Astrocyte of the cerebellum (primary cell): ENCODE measurements at regions not wholly inside any gene's neighbourhood (a gene's known extent, or its start where the extent isn't known, plus 50 kb on each side); places are given as distances from the start of the nearest gene placed in this dataset.

Experiments
- DNase-seq: peaks from one replicate; pipeline ENCODE4 v3.0.0-alpha.2; 2011; ENCODE audit warnings: low read depth
- H3K4me3 ChIP-seq: 2 replicates; pipeline ENCODE4 v1.5.1; 2011; ENCODE audit warnings: mild to moderate bottlenecking, low read depth, low read length, moderate library complexity
- in situ Hi-C: cut with HindIII; loops from 2 replicates; pipeline ENCODE4 v1.10.0; 2017; ENCODE audit warnings: low sequenced_read_pairs
- TF ChIP-seq, protein P1 (sequence below): IDR thresholded peaks from 2 replicates; pipeline ENCODE4 v1.5.1; 2012; ENCODE audit warnings: low read length, low read depth, moderate library complexity, mild to moderate bottlenecking; ENCODE audit errors: missing control alignments

- in situ Hi-C loops, result no loop called here
- H3K4me3 ChIP-seq, result no peak overlapping the region
- TF ChIP-seq, protein P1, sequence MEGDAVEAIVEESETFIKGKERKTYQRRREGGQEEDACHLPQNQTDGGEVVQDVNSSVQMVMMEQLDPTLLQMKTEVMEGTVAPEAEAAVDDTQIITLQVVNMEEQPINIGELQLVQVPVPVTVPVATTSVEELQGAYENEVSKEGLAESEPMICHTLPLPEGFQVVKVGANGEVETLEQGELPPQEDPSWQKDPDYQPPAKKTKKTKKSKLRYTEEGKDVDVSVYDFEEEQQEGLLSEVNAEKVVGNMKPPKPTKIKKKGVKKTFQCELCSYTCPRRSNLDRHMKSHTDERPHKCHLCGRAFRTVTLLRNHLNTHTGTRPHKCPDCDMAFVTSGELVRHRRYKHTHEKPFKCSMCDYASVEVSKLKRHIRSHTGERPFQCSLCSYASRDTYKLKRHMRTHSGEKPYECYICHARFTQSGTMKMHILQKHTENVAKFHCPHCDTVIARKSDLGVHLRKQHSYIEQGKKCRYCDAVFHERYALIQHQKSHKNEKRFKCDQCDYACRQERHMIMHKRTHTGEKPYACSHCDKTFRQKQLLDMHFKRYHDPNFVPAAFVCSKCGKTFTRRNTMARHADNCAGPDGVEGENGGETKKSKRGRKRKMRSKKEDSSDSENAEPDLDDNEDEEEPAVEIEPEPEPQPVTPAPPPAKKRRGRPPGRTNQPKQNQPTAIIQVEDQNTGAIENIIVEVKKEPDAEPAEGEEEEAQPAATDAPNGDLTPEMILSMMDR, result no peak
These were observed 330.3 kb downstream of the PDHA2 start for GRCh38 chr4:96170198-96170597.

DNA sequence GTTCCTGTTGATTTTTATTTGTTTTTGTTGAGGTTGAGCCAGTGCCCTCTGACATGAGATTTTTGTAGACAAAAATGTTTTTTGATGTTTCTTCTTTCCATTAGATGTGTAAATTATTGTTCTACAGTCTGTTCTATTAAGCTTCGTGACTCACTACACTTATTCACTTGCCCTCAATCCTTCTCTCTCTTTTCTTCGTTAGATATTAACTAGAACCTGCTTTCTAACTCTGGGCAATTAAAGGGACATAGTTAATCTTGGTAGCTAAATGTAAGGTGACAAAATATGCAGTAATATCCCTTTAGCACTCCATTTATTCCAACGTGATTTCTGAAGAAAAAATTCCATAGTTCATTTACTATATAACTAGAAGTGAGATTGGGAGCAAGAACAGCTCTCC, 333.9 kb downstream of the PDHA2 start:
- H3K4me3 ChIP-seq, result no peak overlapping the region
- TF ChIP-seq, protein P1, result no peak
- in situ Hi-C loops, result no loop called here
- DNase-seq, result no peak

More at GRCh38 chr4:96170198-96170597, 330.3 kb downstream of the PDHA2 start:
- no peak for DNase-seq

DNA sequence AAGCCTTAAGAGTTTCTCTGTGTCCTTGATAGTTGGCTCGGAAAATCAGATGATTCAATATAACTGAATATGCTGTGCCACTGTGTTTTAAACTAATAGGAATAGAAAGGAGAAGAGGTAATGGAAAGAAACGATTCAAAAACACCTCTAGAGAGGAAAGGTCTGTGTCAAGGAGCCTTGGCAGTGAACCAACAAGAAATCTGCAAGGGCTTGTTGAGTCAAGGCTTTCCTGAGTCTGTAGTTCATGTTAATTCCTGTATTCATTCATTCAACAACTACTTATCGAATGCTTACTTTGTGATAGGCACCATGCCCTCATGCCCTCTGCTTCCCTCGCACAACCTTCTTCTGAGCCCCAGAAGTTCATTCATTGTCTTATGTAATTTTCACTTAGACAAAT, 336.0 kb downstream of the PDHA2 start:
- in situ Hi-C loops, result no loop called here
- H3K4me3 ChIP-seq, result no peak overlapping the region
- DNase-seq, result no peak
- TF ChIP-seq, protein P1, result no peak

DNA sequence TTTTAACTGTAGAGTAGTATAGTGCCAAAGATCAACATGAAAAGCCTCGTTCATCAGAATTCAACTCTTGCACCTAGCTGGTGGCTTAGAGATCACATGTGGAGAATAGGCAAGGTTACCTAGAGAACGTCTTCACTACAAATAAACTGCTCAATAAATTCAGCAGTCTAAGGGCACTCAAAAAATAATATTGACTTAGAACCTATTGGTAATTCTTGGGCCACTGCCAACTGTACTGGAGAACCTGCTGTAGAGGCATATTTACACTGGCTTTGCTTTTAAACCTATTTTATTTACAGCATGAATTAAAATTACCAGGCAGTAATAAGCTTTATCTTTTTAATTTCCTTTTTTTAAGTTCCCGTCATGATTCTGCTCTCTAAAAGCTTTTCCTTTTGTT, 343.7 kb downstream of the PDHA2 start:
- H3K4me3 ChIP-seq, result no peak overlapping the region
- in situ Hi-C loops, result no loop called here
- TF ChIP-seq, protein P1, result no peak
- no peak for DNase-seq

GRCh38 chr4:96186593-96186992, 346.7 kb downstream of the PDHA2 start:
- in situ Hi-C loops, result no loop called here
- DNase-seq, result no peak
- TF ChIP-seq, protein P1, result no peak
- no peak overlapping the region for H3K4me3 ChIP-seq

- no peak overlapping the region for H3K4me3 ChIP-seq
- DNase-seq, result no peak
- TF ChIP-seq, protein P1, result no peak
- in situ Hi-C loops, result no loop called here
These were observed 349.9 kb downstream of the PDHA2 start for GRCh38 chr4:96189761-96190160.

- H3K4me3 ChIP-seq, result no peak overlapping the region
- TF ChIP-seq, protein P1, result no peak
- DNase-seq, result no peak
- in situ Hi-C loops, result no loop called here
These were observed 353.2 kb downstream of the PDHA2 start for GRCh38 chr4:96193061-96193460.
